Aorta (tissue), 5 donors: ENCODE measurements at regions not wholly inside any gene's neighbourhood (a gene's known extent, or its start where the extent isn't known, plus 50 kb on each side); places are given as distances from the start of the nearest gene placed in this dataset.
A peak's percentile ranks its signal among the peaks of the same experiment; 100 is the strongest.
"Not testable (repeated sequence)": the region's sequence is repeated elsewhere in the genome, so short reads cannot be mapped to it uniquely, and the experiment has no call there.

Experiments used
- ATAC-seq: fragments of 200-7000 bp; cut with Tn5 transposase; one replicate; pipeline ENCODE4 v1.9.1; 2022; ENCODE audit warnings: moderate library complexity; ENCODE audit not compliant: low FRiP score
- DNase-seq, 2 donors: peaks; one replicate each; pipeline ENCODE4 v3.0.0-alpha.2; 2020
- H3K27ac ChIP-seq, 2 donors: one replicate each; pipeline ENCODE4 v1.5.1; 2013; ENCODE audit warnings: low read length in 2 of 2, mild to moderate bottlenecking in 2 of 2, moderate library complexity in 2 of 2, control low read depth in 1 of 2, inconsistent platforms in 1 of 2, low read depth in 1 of 2
- H3K27me3 ChIP-seq, 2 donors: one replicate each; pipeline ENCODE4 v1.6.1; 2013; ENCODE audit warnings: control low read depth in 1 of 2, low read length in 1 of 2, mild to moderate bottlenecking in 1 of 2, moderate library complexity in 1 of 2; ENCODE audit not compliant: insufficient read depth in 2 of 2, control insufficient read depth in 1 of 2
- H3K36me3 ChIP-seq, 2 donors: one replicate each; pipeline ENCODE4 v1.6.1; 2013; ENCODE audit warnings: control low read depth in 1 of 2, low read length in 1 of 2, mild to moderate bottlenecking in 1 of 2; ENCODE audit not compliant: insufficient read depth in 2 of 2, control insufficient read depth in 1 of 2
- H3K4me1 ChIP-seq, 2 donors: one replicate each; pipeline ENCODE4 v1.6.1; 2013; ENCODE audit warnings: low read length in 2 of 2, control low read depth in 1 of 2, mild to moderate bottlenecking in 1 of 2, moderate library complexity in 1 of 2; ENCODE audit not compliant: insufficient read depth in 2 of 2, control insufficient read depth in 1 of 2
- H3K4me3 ChIP-seq, 2 donors: one replicate each; pipeline ENCODE4 v1.5.1; 2013; ENCODE audit warnings: low read length in 2 of 2, control low read depth in 1 of 2, mild to moderate bottlenecking in 1 of 2
- H3K9me3 ChIP-seq: one replicate; pipeline ENCODE4 v1.6.1; 2013; ENCODE audit warnings: mild to moderate bottlenecking, low read length; ENCODE audit not compliant: control insufficient read depth
- WGBS, 2 donors: extraction: QIAGEN DNeasy Blood & Tissue Kit; methylation state at CpG; one replicate each; pipeline ENCODE4 v1.1.7; 2013; 5-methylcytosine and 5-hydroxymethylcytosine counted together
- intact Hi-C, 2 donors: fragments of 100-400 bp; cut with DNase I; formaldehyde crosslinking; loops; one replicate each; pipeline versions ENCODE4 v1.14.2 to v1.15.0; 2022
- donor health status: healthy with polysubstance abuse.
- donor health status: Bipolar disorder and iron deficiency.
- donor health status: DM: no; HTN: no; CAD: no.
- donor health status: DM: no; HTN: no; CAD: no.
- donor health status: DM: yes; HTN: yes; CAD: no.

DNA sequence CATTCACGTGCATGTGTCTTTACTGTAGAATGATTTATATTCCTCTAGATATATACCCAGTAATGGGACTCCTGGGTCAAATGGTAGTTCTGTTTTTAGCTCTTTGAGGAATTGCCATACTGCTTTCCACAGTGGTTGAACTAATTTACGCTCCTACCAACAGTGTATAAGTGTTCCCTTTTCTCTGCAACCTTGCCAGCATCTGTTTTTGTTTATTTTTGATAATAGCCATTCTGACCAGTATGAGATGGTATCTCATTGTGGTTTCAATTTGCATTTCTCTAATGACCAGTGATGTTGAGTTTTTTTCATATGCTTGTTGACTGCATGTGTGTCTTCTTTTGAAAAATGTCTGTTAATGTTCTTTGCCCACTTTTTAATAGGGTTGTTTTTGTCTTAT lies 236.8 kb upstream of the IRF2BP2 start:
- H3K4me1 ChIP-seq, ATAC-seq, H3K9me3 ChIP-seq, H3K27ac ChIP-seq, DNase-seq, H3K4me3 ChIP-seq, H3K27me3 ChIP-seq, H3K36me3 ChIP-seq: not testable (repeated sequence)
- 96 to 100% methylated on average over 2 of the region's 2 CpGs for WGBS, 2 donors
- intact Hi-C loops: loop anchor here in 1 of 2 donors (10.0 kb wide), 1 partner anchor 92 kb away; no protein-coding TSS in a partner anchor

DNA sequence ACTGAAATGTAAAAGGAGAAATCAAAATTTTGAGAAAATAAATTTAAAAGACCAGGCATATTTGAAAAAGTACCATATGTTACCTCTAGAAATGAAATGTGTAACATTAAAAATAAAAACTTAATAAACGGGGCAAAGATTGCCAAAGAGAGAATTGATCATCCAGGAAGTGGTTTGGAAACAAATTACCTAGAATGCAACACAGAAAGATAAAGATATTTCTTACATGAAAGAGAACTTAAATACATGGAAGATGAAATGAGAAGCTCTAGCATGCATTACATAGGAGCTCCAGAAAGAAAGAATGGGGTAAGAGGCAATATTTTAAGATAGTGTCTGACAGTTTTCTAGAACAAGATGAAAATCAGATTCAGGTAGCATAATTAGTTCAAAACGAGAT lies 235.9 kb upstream of the IRF2BP2 start:
- intact Hi-C loops: loop anchor here in 1 of 2 donors (10.0 kb wide), 1 partner anchor 91 kb away; no protein-coding TSS in a partner anchor
- no peak for ATAC-seq
- Histone ChIP-seq H3K4me1 (no peaks in the 10 kb centered on the region), H3K36me3 (no peaks in the 10 kb centered on the region), H3K27me3 (no peaks in the 10 kb centered on the region), H3K4me3 (no peak overlapping the region), H3K9me3 (no peaks in the 10 kb centered on the region), H3K27ac (no peak overlapping the region)
- WGBS, 2 donors: 87 to 90% methylated on average over 2 of the region's 2 CpGs
- DNase-seq: no peak

DNA sequence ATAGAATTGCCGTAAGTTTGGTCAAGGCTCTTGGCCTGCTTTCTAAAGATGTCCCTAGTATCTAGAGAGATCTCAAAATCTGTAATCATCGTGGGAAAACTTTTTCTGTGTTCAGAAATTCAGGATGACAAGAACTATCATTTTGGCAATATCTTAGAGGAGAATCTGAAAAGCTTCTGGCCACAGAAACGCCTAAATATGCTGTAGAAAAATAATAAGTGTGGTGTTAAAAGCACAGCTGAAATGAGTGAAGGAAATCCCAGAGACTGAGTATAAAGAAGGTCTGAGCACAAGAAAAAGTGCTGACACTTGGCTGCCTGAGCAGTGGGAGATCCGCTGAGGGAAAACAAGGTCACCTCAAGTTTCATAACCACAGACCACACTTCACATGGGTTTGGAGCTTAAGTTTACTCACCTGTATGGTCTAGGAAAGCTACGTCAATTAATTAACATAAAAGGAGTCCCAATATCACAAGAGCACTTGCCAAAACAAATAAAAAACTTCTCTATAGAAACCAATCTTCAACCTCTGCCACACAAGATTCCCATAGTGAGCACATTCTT lies 235.2 kb upstream of the IRF2BP2 start:
- ATAC-seq: no peak
- intact Hi-C loops: loop anchor here in 1 of 2 donors (10.0 kb wide), 1 partner anchor 90 kb away; no protein-coding TSS in a partner anchor
- 89 to 94% methylated on average over 5 of the region's 5 CpGs for WGBS, 2 donors

DNA sequence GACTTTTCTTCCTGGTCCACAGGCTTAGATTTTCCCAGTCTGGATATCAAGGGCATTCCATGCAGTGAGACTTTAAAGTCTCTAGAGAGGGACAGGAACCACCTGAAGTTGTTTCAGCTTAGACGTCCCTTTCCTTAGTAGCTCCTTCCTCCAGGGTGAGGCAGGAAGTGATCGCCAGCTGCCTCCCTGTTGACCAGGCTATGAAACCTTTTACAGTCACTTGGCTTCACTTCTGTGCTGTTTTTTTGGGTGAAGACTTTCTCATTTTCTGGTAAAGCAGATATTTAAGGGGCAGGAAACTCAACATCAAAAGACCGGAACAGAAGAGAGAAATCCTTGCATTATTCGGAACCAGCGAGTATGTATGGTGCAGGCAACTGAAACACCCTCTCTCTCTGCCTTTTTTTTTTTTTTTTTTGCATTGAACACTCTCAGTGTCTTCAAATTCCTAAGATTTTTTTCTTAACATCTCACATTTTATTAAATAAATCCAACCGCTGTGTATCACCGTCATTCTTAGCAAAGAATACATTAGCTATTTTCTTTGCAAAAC lies 234.6 kb upstream of the IRF2BP2 start:
- ATAC-seq (no peak), DNase-seq (no peak)
- intact Hi-C loops: loop anchor here in 1 of 2 donors (10.0 kb wide), 1 partner anchor 90 kb away; no protein-coding TSS in a partner anchor
- Histone ChIP-seq H3K27me3 (no peaks in the 10 kb centered on the region), H3K36me3 (no peaks in the 10 kb centered on the region), H3K9me3 (no peaks in the 10 kb centered on the region), H3K27ac (no peak overlapping the region), H3K4me1 (no peaks in the 10 kb centered on the region), H3K4me3 (no peak overlapping the region)
- WGBS, 2 donors: 87 to 92% methylated on average over 7 of the region's 7 CpGs

More for the DNA sequence above, 235.2 kb upstream of the IRF2BP2 start:
- no peaks in the 10 kb centered on the region for H3K4me1 ChIP-seq
- no peaks in the 10 kb centered on the region for H3K9me3 ChIP-seq
- no peak overlapping the region for H3K4me3 ChIP-seq
- DNase-seq: no peak
- no peaks in the 10 kb centered on the region for H3K27me3 ChIP-seq
- no peak overlapping the region for H3K27ac ChIP-seq
- no peaks in the 10 kb centered on the region for H3K36me3 ChIP-seq

DNA sequence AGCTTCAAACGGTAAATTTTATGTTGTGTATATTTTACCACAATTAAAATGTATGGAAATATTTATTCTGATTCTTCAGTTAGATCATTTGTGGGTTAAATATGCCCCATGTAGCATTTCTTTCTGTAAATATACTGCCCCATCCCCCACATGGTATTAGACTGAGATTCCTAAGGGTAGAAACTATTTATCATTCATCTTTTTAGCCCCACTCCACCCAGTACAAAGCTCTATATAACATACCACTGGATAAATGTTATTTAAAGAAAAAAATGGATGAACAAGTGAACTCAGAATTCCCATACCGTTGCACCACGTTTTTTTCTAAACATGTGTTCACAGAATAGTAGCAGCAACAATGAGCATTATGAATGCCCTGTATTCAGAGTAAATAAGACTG lies 234.0 kb upstream of the IRF2BP2 start:
- 59 to 69% methylated on average over 3 of the region's 3 CpGs for WGBS, 2 donors
- intact Hi-C loops: loop anchor here in 1 of 2 donors (10.0 kb wide), 1 partner anchor 89 kb away; no protein-coding TSS in a partner anchor
- no peak for ATAC-seq
- H3K27ac ChIP-seq: no peak overlapping the region
- no peaks in the 10 kb centered on the region for H3K4me1 ChIP-seq
- H3K27me3 ChIP-seq: no peaks in the 10 kb centered on the region
- no peak overlapping the region for H3K4me3 ChIP-seq
- H3K36me3 ChIP-seq: no peaks in the 10 kb centered on the region
- no peak for DNase-seq
- H3K9me3 ChIP-seq: no peaks in the 10 kb centered on the region

DNA sequence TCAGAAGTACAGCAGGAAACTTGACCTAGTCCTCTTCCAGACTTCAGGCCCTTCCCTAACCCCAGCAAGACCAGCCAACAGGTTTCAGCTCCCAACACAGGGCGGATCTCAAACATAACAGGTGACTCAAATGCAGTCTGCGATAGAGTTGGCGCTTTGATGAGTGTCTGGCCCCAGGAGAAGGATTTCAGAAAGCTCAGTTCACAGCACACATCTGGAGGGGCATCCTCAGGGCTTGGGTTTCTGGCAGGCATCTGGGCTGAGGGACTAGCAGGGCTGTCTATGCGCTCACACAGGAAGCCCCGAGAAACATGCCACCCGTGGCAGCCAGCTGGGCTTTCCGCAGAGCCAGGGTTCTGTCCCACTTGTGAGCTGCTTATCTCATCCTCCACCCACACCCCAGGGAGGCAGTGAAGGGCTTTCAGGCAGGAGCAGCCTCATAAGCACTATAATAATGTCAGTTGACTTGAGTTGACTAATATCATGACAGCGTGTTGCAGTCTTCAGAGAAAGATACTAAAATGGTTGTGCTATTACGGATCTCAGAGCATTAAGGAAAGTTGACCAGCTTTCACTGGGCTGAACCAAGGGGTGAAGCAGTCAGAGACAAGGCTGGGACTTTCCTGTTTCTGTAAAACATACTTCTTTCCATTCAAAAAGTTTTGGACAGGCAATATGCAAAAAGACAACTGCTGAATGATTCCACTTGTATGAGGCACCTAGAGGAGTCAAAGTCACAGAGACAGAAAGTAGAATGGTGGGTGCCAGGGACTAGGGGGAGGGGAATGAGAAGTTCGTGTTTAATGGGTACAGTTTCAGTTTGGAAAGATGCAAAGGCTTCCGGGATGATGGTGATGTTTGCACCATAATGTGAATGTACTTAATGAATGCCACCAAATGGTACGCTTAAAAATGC lies 233.0 kb upstream of the IRF2BP2 start:
- Histone ChIP-seq H3K4me3 (no peak overlapping the region), H3K27ac (no peak overlapping the region), H3K36me3 (no peaks in the 10 kb centered on the region), H3K27me3 (no peaks in the 10 kb centered on the region), H3K4me1 (no peaks in the 10 kb centered on the region), H3K9me3 (no peaks in the 10 kb centered on the region)
- ATAC-seq (no peak), DNase-seq (peak in 1 of 2 donors; percentile 57)
- intact Hi-C loops: loop anchor here in 1 of 2 donors (10.0 kb wide), 1 partner anchor 88 kb away; no protein-coding TSS in a partner anchor
- WGBS, 2 donors: 68 to 73% methylated on average over 12 of the region's 12 CpGs

DNA sequence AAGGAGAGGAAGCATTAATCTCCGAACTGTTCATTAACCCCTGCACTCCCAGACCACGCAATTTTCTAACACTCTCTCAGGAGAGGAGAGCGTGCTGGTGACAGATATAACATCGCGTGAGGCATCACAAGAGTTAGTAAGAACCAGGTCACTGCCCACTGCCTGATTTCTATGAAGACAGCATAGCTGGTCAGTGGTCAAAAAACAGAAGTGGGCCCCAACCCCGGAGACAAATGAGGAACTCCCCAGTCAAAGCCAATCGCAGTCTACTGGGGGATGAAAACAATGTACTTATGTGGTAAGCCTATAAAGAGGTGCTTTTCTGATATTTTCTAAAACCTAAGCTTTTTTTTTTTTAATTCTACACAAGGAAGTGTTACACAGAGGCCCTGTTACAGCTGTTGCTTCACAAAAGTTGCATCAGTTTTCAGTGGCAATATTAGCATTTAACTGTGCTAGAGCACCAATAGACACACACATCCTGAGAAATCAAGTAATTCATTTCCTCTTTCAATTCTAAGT lies 231.8 kb upstream of the IRF2BP2 start:
- peak in 1 of 2 donors; percentile 81 for DNase-seq
- intact Hi-C loops: loop anchor here in 1 of 2 donors (10.0 kb wide), 1 partner anchor 87 kb away; no protein-coding TSS in a partner anchor
- Histone ChIP-seq H3K4me3 (no peak overlapping the region), H3K27me3 (no peaks in the 10 kb centered on the region), H3K36me3 (no peaks in the 10 kb centered on the region), H3K4me1 (no peaks in the 10 kb centered on the region), H3K9me3 (no peaks in the 10 kb centered on the region), H3K27ac (no peak overlapping the region)
- peak; percentile 56 for ATAC-seq
- 74 to 80% methylated on average over 7 of the region's 7 CpGs for WGBS, 2 donors

DNA sequence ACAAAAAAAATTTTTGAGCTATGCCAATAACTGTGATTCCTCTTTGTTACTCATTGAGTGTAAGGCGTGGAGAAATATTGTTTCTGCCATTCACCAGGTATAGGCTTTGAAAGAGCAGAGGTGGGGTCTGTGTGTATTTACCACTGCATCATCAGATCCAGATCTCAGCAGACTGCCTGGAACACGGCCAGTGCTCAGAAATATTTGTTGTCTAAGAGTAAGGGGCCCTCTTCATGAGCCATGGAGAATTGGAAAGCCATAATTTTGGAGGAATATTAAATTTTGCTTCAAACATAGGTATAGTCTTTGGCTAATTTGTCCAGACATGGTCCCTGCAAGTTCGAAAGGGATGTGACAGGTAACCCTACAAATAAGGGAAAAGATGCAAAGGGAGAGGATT lies 231.3 kb upstream of the IRF2BP2 start:
- ATAC-seq (no peak), DNase-seq (no peak)
- intact Hi-C loops: loop anchor here in 1 of 2 donors (10.0 kb wide), 1 partner anchor 86 kb away; no protein-coding TSS in a partner anchor
- Histone ChIP-seq H3K4me3 (no peak overlapping the region), H3K4me1 (no peaks in the 10 kb centered on the region), H3K27me3 (no peaks in the 10 kb centered on the region), H3K36me3 (no peaks in the 10 kb centered on the region), H3K27ac (no peak overlapping the region), H3K9me3 (no peaks in the 10 kb centered on the region)
- 93 to 94% methylated on average over 3 of the region's 3 CpGs for WGBS, 2 donors
